Body of pancreas (tissue), 4 donors: ENCODE measurements at regions not wholly inside any gene's neighbourhood (a gene's known extent, or its start where the extent isn't known, plus 50 kb on each side); places are given as distances from the start of the nearest gene placed in this dataset.
"Not testable (repeated sequence)": the region's sequence is repeated elsewhere in the genome, so short reads cannot be mapped to it uniquely, and the experiment has no call there.

Experiments
- ATAC-seq: fragments of 150-250 bp; one replicate; pipeline ENCODE4 v1.9.1; 2016
- DNase-seq, 4 donors: peaks; one replicate each; pipeline ENCODE4 v3.0.0-alpha.2; 2019
- H3K27ac ChIP-seq, 4 donors: fragments of 200-600 bp; sonication (generic); 1 replicate in 3 of 4; 2 replicates in 1 of 4; pipeline versions ENCODE4 v1.5.1 to v1.6.1; 2016 to 2019; ENCODE audit warnings: mild to moderate bottlenecking in 1 of 4, mixed read lengths in 1 of 4, moderate library complexity in 1 of 4
- H3K27me3 ChIP-seq, 2 donors: fragments of 200-600 bp; sonication (generic); one replicate each; pipeline ENCODE4 v1.6.0; 2016; ENCODE audit warnings: mild to moderate bottlenecking in 1 of 2
- H3K36me3 ChIP-seq, 2 donors: fragments of 200-600 bp; sonication (generic); replicated peaks in 1 of 2; 2 replicates each; pipeline ENCODE4 v1.5.1; 2016; ENCODE audit warnings: low read depth in 2 of 2; ENCODE audit not compliant: insufficient read depth in 1 of 2
- H3K4me1 ChIP-seq: fragments of 200-600 bp; sonication (generic); one replicate; pipeline ENCODE4 v1.6.0; 2016
- H3K4me3 ChIP-seq, 2 donors: fragments of 200-600 bp; sonication (generic); 1 replicate in 1 of 2; 2 replicates in 1 of 2; pipeline ENCODE4 v1.5.1; 2016 to 2019
- H3K9me3 ChIP-seq, 3 donors: fragments of 200-600 bp; sonication (generic); 1 replicate in 2 of 3; 2 replicates in 1 of 3; pipeline ENCODE4 v1.5.1; 2016
- CTCF ChIP-seq, 7 experiments: fragments of 450-650 bp in 4 of 7; fragments of 200-600 bp in 3 of 7; sonication (generic) in 3 of 7; IDR thresholded peaks; one replicate each; pipeline ENCODE4 v1.5.1; 2016 to 2019; ENCODE audit warnings: antibody characterized with exemption in 7 of 7
- POLR2A ChIP-seq, 3 donors: fragments of 450-650 bp; IDR thresholded peaks; one replicate each; pipeline ENCODE4 v1.6.1; 2016; ENCODE audit warnings: antibody characterized with exemption in 3 of 3, mild to moderate bottlenecking in 2 of 3
- WGBS, 2 donors: methylation state at CpG; one replicate each; pipeline ENCODE4 v1.1.5; 2017; 5-methylcytosine and 5-hydroxymethylcytosine counted together
- intact Hi-C: fragments of 100-400 bp; cut with DNase I; formaldehyde crosslinking; loops from one replicate; pipeline ENCODE4 v1.15.1; 2023

- Histone ChIP-seq H3K27me3 (no peaks in the 10 kb centered on the region), H3K4me3 (no peak overlapping the region), H3K9me3 (peaks cover 0 to 4% (median 0%) of the 10 kb centered on the region in 3 donors), H3K36me3 (no peaks in the 10 kb centered on the region), H3K4me1 (no peaks in the 10 kb centered on the region), H3K27ac (no peak overlapping the region)
- ATAC-seq (no peak), DNase-seq (no peak)
- TF ChIP-seq CTCF (IDR thresholded peaks at IDR 0.05) = no peak
- no peak for TF ChIP-seq POLR2A (IDR thresholded peaks at IDR 0.05)
- WGBS, 2 donors = 63 to 71% methylated on average over 2 of the region's 2 CpGs
- intact Hi-C loops = no loop called here
These were observed 1039.8 kb upstream of the SEMA6A start for GRCh38 chr5:117614408-117614807.

GRCh38 chr5:117604845-117605244 lies 1030.2 kb upstream of the SEMA6A start:
- Histone ChIP-seq H3K4me1 (no peaks in the 10 kb centered on the region), H3K36me3 (no peaks in the 10 kb centered on the region), H3K27ac (no peak overlapping the region), H3K4me3 (no peak overlapping the region), H3K9me3 (no peaks in the 10 kb centered on the region), H3K27me3 (no peaks in the 10 kb centered on the region)
- ATAC-seq (no peak), DNase-seq (no peak)
- TF ChIP-seq CTCF (IDR thresholded peaks at IDR 0.05) (no peak), POLR2A (IDR thresholded peaks at IDR 0.05) (no peak)
- intact Hi-C loops = no loop called here
- 53 to 75% methylated on average over 2 of the region's 2 CpGs for WGBS, 2 donors

GRCh38 chr5:117599811-117600210 lies 1025.2 kb upstream of the SEMA6A start:
- DNase-seq, H3K9me3 ChIP-seq, H3K4me1 ChIP-seq, ATAC-seq, H3K4me3 ChIP-seq, intact Hi-C loops, H3K27ac ChIP-seq, H3K27me3 ChIP-seq, H3K36me3 ChIP-seq: not testable (repeated sequence)
- WGBS, 2 donors = 93 to 99% methylated on average over 15 to 29 of the region's 36 CpGs

GRCh38 chr5:117594166-117594565 lies 1019.5 kb upstream of the SEMA6A start:
- H3K27me3 ChIP-seq = no peaks in the 10 kb centered on the region
- no peak for ATAC-seq
- H3K4me1 ChIP-seq = no peaks in the 10 kb centered on the region
- DNase-seq = peak in 3 of 4 donors; percentile 9 to 11 (median 10)
- H3K4me3 ChIP-seq = no peak overlapping the region
- TF ChIP-seq POLR2A (IDR thresholded peaks at IDR 0.05) (no peak), CTCF (IDR thresholded peaks at IDR 0.05) (no peak)
- H3K27ac ChIP-seq = no peak overlapping the region
- no peaks in the 10 kb centered on the region for H3K9me3 ChIP-seq
- H3K36me3 ChIP-seq = no peaks in the 10 kb centered on the region
- intact Hi-C loops = no loop called here
- WGBS, 2 donors = 47 to 66% methylated on average over 4 of the region's 4 CpGs

- Histone ChIP-seq H3K4me3 (no peak overlapping the region), H3K36me3 (no peaks in the 10 kb centered on the region), H3K27ac (no peak overlapping the region), H3K27me3 (no peaks in the 10 kb centered on the region), H3K9me3 (no peaks in the 10 kb centered on the region), H3K4me1 (no peaks in the 10 kb centered on the region)
- DNase-seq = no peak
- 34 to 38% methylated on average over 1 of the region's 1 CpG for WGBS, 2 donors
- TF ChIP-seq CTCF (IDR thresholded peaks at IDR 0.05) = peak in 6 of 7 experiments; percentile 9 to 38 (median 22)
- TF ChIP-seq POLR2A (IDR thresholded peaks at IDR 0.05) = no peak
- ATAC-seq = no peak
- intact Hi-C loops = no loop called here
These were observed 1016.3 kb upstream of the SEMA6A start for GRCh38 chr5:117590944-117591343.
